ENCODE measurements at regions not wholly inside any gene's neighbourhood (a gene's known extent, or its start where the extent isn't known, plus 50 kb on each side); places are given as distances from the start of the nearest gene placed in this dataset.

DNA sequence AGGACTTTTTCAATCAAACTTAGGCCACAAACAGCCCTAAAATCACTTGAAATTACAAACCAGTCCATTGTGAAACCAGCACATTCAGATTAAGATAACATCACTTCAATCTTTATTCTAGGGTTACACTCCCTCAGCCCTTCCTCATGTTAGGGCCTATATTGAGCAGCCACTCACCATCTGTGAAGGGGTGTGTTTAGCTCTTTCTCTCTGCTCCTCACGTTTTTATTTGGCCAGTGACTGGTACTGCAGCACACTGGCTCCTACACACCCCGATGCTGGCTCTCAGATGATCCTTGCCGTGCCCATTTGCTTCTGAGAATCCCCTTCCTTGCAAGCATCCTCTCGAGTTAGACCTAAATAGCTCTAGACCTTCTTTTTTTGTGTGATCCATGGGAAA, 604.5 kb downstream of the INHBA start:
- Histone ChIP-seq H3K27me3 (no peaks in the 10 kb centered on the region), H3K9me3 (no peaks in the 10 kb centered on the region), H3K4me3 (no peak overlapping the region), H3K36me3 (no peaks in the 10 kb centered on the region), H3K4me1 (no peaks in the 10 kb centered on the region), H3K27ac (no peak overlapping the region)
- WGBS, 2 donors, result 72 to 78% methylated on average over 4 of the region's 4 CpGs
- intact Hi-C loops (cut with DNase I), result no loop called here
- TF ChIP-seq POLR2A (IDR thresholded peaks at IDR 0.05) (no peak), EP300 (IDR thresholded peaks at IDR 0.05) (no peak), POLR2AphosphoS5 (IDR thresholded peaks at IDR 0.05) (no peak)
- TF ChIP-seq, protein P1, sequence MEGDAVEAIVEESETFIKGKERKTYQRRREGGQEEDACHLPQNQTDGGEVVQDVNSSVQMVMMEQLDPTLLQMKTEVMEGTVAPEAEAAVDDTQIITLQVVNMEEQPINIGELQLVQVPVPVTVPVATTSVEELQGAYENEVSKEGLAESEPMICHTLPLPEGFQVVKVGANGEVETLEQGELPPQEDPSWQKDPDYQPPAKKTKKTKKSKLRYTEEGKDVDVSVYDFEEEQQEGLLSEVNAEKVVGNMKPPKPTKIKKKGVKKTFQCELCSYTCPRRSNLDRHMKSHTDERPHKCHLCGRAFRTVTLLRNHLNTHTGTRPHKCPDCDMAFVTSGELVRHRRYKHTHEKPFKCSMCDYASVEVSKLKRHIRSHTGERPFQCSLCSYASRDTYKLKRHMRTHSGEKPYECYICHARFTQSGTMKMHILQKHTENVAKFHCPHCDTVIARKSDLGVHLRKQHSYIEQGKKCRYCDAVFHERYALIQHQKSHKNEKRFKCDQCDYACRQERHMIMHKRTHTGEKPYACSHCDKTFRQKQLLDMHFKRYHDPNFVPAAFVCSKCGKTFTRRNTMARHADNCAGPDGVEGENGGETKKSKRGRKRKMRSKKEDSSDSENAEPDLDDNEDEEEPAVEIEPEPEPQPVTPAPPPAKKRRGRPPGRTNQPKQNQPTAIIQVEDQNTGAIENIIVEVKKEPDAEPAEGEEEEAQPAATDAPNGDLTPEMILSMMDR (IDR thresholded peaks at IDR 0.05), result no peak
- no peak for DNase-seq

DNA sequence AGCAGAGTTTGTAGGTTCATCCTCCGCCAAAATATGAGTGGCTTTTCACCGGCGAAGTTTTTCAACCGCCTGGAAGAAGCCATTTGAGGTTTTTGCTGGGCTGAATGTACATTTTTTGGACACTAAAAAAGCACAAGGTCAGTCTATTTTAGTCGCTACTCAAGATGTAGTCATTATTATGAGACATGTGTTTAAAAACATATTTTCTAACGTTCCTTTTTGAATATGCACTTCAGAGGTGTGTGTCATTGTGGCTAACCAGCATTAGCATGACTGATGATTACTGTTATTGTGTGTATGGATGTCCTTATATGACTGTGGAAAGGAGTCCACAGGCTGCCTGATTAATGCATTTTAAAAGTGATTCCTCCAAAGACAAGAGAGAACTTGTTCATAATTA, 605.4 kb downstream of the INHBA start:
- Histone ChIP-seq H3K9me3 (no peaks in the 10 kb centered on the region), H3K36me3 (no peaks in the 10 kb centered on the region), H3K4me1 (no peaks in the 10 kb centered on the region), H3K27ac (no peak overlapping the region), H3K27me3 (no peaks in the 10 kb centered on the region), H3K4me3 (no peak overlapping the region)
- no peak for DNase-seq
- TF ChIP-seq, protein P1 (IDR thresholded peaks at IDR 0.05), result no peak
- TF ChIP-seq POLR2A (IDR thresholded peaks at IDR 0.05) (no peak), EP300 (IDR thresholded peaks at IDR 0.05) (no peak), POLR2AphosphoS5 (IDR thresholded peaks at IDR 0.05) (no peak)
- intact Hi-C loops (cut with DNase I), result no loop called here
- 89 to 90% methylated on average over 6 of the region's 6 CpGs for WGBS, 2 donors

DNA sequence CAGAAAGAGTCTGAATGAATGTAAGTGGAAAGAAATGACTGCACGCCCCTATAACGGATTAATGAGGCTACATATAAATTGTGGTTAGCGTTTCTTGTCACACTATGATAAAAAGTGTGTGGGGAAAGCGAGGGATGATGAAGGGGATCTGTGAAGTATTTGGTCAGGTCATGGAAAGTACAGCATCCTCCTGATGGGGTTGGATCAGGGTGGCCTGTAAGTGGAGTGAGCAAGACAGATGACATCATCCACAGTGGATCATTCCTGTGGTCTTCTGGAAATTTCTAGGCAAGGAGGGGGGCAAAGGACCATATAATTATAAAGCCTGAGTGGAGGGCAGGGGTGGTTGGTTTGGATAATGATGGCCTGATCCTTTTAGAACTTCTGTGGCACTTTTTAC, 606.0 kb downstream of the INHBA start:
- no peak overlapping the region for H3K4me3 ChIP-seq
- H3K9me3 ChIP-seq, result no peaks in the 10 kb centered on the region
- intact Hi-C loops (cut with DNase I), result no loop called here
- WGBS, 2 donors, result 80% methylated on average over 4 of the region's 4 CpGs
- H3K27me3 ChIP-seq, result no peaks in the 10 kb centered on the region
- TF ChIP-seq POLR2A (IDR thresholded peaks at IDR 0.05) (no peak), EP300 (IDR thresholded peaks at IDR 0.05) (no peak), POLR2AphosphoS5 (IDR thresholded peaks at IDR 0.05) (no peak)
- TF ChIP-seq, protein P1 (IDR thresholded peaks at IDR 0.05), result no peak
- H3K36me3 ChIP-seq, result no peaks in the 10 kb centered on the region
- no peak for DNase-seq
- H3K27ac ChIP-seq, result no peak overlapping the region
- no peaks in the 10 kb centered on the region for H3K4me1 ChIP-seq

DNA sequence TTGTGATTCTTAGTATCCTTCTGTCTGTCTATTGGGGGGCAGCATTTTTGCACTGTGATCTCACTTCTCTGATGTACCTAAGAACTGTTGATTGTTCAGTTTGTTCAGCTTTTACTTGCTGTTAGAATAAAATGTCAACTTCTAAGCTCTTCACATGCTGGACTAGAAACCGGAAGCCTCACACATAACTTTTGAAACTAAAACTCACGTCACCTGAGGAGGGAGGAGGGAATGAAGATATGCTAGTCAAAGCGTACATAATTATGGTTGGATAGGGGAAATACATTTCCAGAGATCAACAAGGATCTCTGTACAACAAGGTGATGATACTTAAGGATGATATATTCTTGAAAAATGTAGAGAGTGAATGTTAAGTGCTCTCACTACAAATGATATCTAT, 609.7 kb downstream of the INHBA start:
- 91 to 92% methylated on average over 3 of the region's 3 CpGs for WGBS, 2 donors
- Histone ChIP-seq H3K27ac (no peak overlapping the region), H3K4me1 (no peaks in the 10 kb centered on the region), H3K9me3 (no peaks in the 10 kb centered on the region), H3K27me3 (no peaks in the 10 kb centered on the region), H3K36me3 (no peaks in the 10 kb centered on the region), H3K4me3 (no peak overlapping the region)
- DNase-seq, result no peak
- TF ChIP-seq EP300 (IDR thresholded peaks at IDR 0.05) (no peak), POLR2AphosphoS5 (IDR thresholded peaks at IDR 0.05) (no peak), POLR2A (IDR thresholded peaks at IDR 0.05) (no peak)
- TF ChIP-seq, protein P1 (IDR thresholded peaks at IDR 0.05), result no peak
- intact Hi-C loops (cut with DNase I), result no loop called here

DNA sequence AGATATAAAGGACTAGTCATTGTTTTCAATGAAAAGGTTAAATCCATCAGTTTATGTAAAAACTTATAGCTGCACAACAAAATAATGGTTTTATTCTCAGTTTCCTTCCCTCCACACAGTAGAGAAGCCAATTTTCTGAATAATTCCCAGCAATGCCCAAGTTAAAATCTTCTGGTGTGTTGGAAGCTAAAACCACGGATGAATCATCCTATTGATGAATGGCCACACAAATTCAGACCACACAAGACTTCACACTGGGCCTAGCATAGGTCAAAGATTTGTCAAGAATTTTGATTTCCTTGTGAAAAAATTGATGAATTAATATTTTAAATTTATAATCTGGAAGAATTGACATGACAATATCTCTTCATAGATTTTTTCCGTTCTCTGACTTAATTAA, 617.6 kb downstream of the INHBA start:
- Histone ChIP-seq H3K4me1 (no peaks in the 10 kb centered on the region), H3K4me3 (no peak overlapping the region), H3K27ac (no peak overlapping the region), H3K27me3 (no peaks in the 10 kb centered on the region), H3K36me3 (no peaks in the 10 kb centered on the region), H3K9me3 (no peaks in the 10 kb centered on the region)
- intact Hi-C loops (cut with DNase I), result no loop called here
- 85 to 90% methylated on average over 2 of the region's 2 CpGs for WGBS, 2 donors
- no peak for DNase-seq
- TF ChIP-seq, protein P1 (IDR thresholded peaks at IDR 0.05), result no peak
- no peak for TF ChIP-seq POLR2AphosphoS5 (IDR thresholded peaks at IDR 0.05)
- no peak for TF ChIP-seq POLR2A (IDR thresholded peaks at IDR 0.05)
- TF ChIP-seq EP300 (IDR thresholded peaks at IDR 0.05), result no peak

Measured in sigmoid colon (tissue), 6 donors.